ENCODE measurements at regions not wholly inside any gene's neighbourhood (a gene's known extent, or its start where the extent isn't known, plus 50 kb on each side); places are given as distances from the start of the nearest gene placed in this dataset.

GRCh38 chr13:66071608-66072007, 1158.5 kb downstream of the PCDH9 start:
- H4K20me1 ChIP-seq (replicated peaks; ENCODE audit: control insufficient read depth, extremely low read depth, insufficient read depth, low read length) = no peaks in the 10 kb centered on the region
- no peaks in the 10 kb centered on the region for H3K4me1 ChIP-seq (ENCODE audit: control insufficient read depth, extremely low read depth, insufficient read depth, low read length)
- no peak overlapping the region for H3K9ac ChIP-seq (replicated peaks; ENCODE audit: extremely low read depth, insufficient read depth, low read length)
- no peak overlapping the region for H3K27ac ChIP-seq (ENCODE audit: insufficient read depth, low read depth, low read length)
- H3K9me1 ChIP-seq (replicated peaks; ENCODE audit: control insufficient read depth, extremely low read depth, insufficient read depth, low read length) = no peaks in the 10 kb centered on the region
- TF ChIP-seq GATA2 (IDR thresholded peaks at IDR 0.05; ENCODE audit: insufficient read depth, insufficient read length, low read depth, low read length) (no peak), EZH2 (IDR thresholded peaks at IDR 0.05; ENCODE audit: borderline replicate concordance, low read depth, low read length, severe bottlenecking) (no peak), FOS (IDR thresholded peaks at IDR 0.05; ENCODE audit: borderline replicate concordance, insufficient read depth, low read length) (no peak), POLR2A (IDR thresholded peaks at IDR 0.05; ENCODE audit: low read depth, low read length) (no peak), CTCF (IDR thresholded peaks at IDR 0.05; ENCODE audit: extremely low read depth in 1 of 2, insufficient read depth in 1 of 2, low read depth in 1 of 2, low read length in 2 of 2) (no peak), JUN (IDR thresholded peaks at IDR 0.05; ENCODE audit: borderline replicate concordance, insufficient read depth, insufficient read length, low read depth) (no peak), MYC (IDR thresholded peaks at IDR 0.05; ENCODE audit: low read depth, low read length) (no peak), MAX (IDR thresholded peaks at IDR 0.05; ENCODE audit: insufficient read depth, insufficient read length) (no peak), POLR2AphosphoS5 (IDR thresholded peaks at IDR 0.05; ENCODE audit: insufficient read depth, low read depth, low read length) (no peak)
- no TSS peak for BruUV-seq (replicated peaks)
- FAIRE-seq = no peak
- DNase-seq (ENCODE audit: low read depth, low spot score) = no peak
- ChIA-PET CTCF (no interaction called here), POLR2A (no interaction called here)
- dilution Hi-C loops (cut with MboI; ENCODE audit: extremely low pct_ligation_motif_present, low sequenced_read_pairs) (no loop called here), intact Hi-C loops (cut with micrococcal nuclease) (no loop called here)
- no peaks in the 10 kb centered on the region for H3K79me2 ChIP-seq (ENCODE audit: control insufficient read depth, insufficient read depth, low read length)
- no peaks in the 10 kb centered on the region for H3K36me3 ChIP-seq (ENCODE audit: control insufficient read depth in 2 of 2, extremely low read depth in 1 of 2, insufficient read depth in 2 of 2, low read length in 2 of 2)
- no peak overlapping the region for H2AFZ ChIP-seq (ENCODE audit: low read depth, low read length)
- H3K4me2 ChIP-seq (ENCODE audit: insufficient read depth, low read length) = no peak overlapping the region
- H3K27me3 ChIP-seq (ENCODE audit: control insufficient read depth in 2 of 2, insufficient read depth in 2 of 2, low read length in 2 of 2) = no peaks in the 10 kb centered on the region
- H3K9me3 ChIP-seq (replicated peaks; ENCODE audit: control insufficient read depth, insufficient read depth, low read length) = no peaks in the 10 kb centered on the region
- no peak overlapping the region for H3K4me3 ChIP-seq (replicated peaks in 1 of 3; ENCODE audit: insufficient read depth in 1 of 3, low read depth in 1 of 3, low read length in 3 of 3)

All from endothelial cell of umbilical vein (primary cell).